ENCODE measurements at regions not wholly inside any gene's neighbourhood (a gene's known extent, or its start where the extent isn't known, plus 50 kb on each side); places are given as distances from the start of the nearest gene placed in this dataset.

DNA sequence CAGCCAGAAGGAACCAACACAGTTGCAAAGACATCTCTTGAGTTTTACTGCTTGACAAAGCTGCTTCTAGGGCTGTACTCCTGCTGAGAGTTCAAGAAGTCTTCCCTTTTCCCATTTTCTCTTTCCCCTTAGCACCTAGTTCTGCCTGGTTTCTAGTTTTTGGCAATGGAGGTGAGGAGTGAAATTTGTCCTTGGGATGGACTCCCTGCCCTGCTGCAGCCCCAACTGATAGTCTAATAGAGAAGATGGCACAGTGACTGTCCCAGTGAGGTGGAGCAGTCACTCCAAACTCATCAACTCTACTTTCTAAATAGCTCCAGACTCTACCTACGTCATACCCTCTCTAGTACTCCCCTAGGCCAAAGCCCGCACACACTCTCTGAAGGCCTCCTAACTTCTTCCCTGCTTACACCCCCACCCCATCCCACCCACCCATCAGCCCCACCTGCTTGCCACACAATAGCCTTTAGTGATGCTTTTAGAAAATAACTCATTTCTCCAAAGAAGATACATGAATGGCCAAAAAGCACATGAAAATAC lies 164.4 kb downstream of the DDX1 start:
- Histone ChIP-seq H3K4me3 (ENCODE audit: low read length) (no peak overlapping the region), H3K27me3 (ENCODE audit: control insufficient read depth in 1 of 2, insufficient read depth in 2 of 2, low read length in 2 of 2) (peaks cover 0 to 4% of the 10 kb centered on the region in 2 experiments), H3K36me3 (ENCODE audit: insufficient read depth, low read length) (no peaks in the 10 kb centered on the region), H3K9me3 (ENCODE audit: control insufficient read depth in 1 of 2, insufficient read depth in 1 of 2, low read length in 2 of 2) (peaks cover 0 to 13% of the 10 kb centered on the region in 2 experiments), H3K4me1 (ENCODE audit: insufficient read depth, low read length) (no peaks in the 10 kb centered on the region), H3K27ac (ENCODE audit: low read depth in 1 of 2, low read length in 2 of 2) (no peak overlapping the region)
- Mint-ChIP-seq H3K36me3 (ENCODE audit: low read depth) (no peaks in the 10 kb centered on the region), H3K27me3 (no peaks in the 10 kb centered on the region), H3K9me3 (no peaks in the 10 kb centered on the region), H3K4me3 (no peak overlapping the region), H3K27ac (no peak overlapping the region), H3K4me1 (ENCODE audit: low read depth) (no peaks in the 10 kb centered on the region)
- ChIA-PET CTCF (interaction anchor here (0.5 kb wide), 1 partner anchor 423 kb away, joined by 3 read pairs; no protein-coding TSS in a partner anchor), POLR2A (no interaction called here)
- DNase-seq (no peak), ATAC-seq (ENCODE audit: poor library complexity) (no peak)
- TF ChIP-seq, protein P1, sequence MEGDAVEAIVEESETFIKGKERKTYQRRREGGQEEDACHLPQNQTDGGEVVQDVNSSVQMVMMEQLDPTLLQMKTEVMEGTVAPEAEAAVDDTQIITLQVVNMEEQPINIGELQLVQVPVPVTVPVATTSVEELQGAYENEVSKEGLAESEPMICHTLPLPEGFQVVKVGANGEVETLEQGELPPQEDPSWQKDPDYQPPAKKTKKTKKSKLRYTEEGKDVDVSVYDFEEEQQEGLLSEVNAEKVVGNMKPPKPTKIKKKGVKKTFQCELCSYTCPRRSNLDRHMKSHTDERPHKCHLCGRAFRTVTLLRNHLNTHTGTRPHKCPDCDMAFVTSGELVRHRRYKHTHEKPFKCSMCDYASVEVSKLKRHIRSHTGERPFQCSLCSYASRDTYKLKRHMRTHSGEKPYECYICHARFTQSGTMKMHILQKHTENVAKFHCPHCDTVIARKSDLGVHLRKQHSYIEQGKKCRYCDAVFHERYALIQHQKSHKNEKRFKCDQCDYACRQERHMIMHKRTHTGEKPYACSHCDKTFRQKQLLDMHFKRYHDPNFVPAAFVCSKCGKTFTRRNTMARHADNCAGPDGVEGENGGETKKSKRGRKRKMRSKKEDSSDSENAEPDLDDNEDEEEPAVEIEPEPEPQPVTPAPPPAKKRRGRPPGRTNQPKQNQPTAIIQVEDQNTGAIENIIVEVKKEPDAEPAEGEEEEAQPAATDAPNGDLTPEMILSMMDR (IDR thresholded peaks at IDR 0.05), result no peak
- intact Hi-C loops (cut with DNase I, micrococcal nuclease), result no loop called here

DNA sequence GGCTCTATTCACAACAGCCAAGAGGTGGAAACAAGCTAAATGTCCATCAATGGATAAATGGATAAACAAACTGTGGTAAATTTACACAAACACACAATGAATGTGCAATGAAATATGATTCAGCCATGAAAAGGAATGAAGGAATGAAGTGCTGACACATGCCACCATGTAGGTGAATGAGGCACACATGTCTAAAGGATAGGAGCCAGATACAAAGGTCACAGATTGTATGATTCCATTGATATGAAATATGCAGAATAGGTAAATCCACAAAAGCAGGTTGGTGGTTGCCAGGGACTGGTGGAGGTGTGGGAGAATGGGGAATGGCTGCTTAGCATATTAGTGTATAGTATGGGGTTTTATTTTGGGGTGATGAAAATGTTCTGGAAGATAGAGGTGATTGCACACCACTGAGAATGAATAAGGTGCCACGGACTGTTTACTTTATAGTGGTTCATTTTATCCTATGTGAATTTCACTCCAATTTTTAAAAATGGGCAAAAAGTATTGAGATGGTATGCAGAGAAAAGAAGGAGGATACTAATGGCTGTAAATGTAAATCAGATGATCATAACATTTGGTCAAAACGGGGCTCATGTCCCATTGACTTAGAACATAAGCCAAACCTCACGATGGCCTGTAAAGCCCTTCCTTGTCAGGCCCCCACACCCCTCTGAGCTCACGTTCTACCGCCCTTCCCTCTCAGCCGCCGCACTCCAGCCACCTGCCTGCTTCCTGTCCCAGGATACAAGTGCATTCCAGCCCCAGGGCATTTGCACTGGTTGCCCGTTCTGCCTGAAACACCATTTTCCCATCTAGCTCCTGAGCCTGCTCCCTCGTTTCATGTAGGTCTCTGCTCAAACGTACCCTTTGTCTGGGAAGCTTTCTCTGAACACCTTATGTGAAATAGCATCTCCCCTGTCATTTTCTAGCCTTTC lies 165.5 kb downstream of the DDX1 start:
- no peaks in the 10 kb centered on the region for H3K4me1 Mint-ChIP-seq (ENCODE audit: low read depth)
- POLR2A ChIA-PET, result no interaction called here

DNA sequence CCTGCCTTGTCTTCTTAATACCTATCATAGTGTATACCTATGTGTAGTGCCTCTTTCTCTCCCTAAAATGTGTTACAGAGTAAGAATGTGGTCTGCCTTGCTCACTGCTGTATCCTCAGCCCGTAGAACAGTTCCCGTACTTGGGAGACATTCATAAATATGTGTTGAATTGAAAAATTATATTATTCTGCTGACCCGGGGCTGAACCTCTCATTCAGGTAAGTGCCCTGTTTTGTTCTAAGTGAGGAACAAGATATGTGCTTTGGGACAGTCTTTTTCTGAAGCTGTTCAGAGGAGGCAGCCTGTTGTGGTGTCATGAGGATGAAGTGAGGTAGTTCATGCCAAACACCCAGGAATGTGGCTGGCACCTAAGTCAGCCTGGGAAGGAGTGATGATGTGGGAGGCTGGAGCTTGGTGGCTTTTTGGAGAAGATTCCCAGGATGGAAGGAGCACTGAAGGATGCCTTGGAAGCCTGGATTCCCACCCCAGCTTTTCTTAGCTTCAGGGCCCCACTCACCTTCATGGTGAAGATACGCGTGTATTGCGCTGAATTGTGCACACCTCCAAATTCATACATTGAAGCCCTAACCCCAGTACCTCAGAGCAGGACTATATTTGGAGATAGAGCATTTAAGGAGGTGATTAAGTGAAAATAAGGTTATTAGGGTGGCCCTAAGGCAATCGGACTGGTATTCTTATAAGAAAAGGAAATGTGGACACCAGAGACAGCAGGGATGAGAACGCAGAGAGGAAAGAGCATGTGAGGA lies 166.3 kb downstream of the DDX1 start:
- no peaks in the 10 kb centered on the region for H3K36me3 Mint-ChIP-seq (ENCODE audit: low read depth)
- H3K27ac Mint-ChIP-seq, result no peak overlapping the region
- H3K9me3 Mint-ChIP-seq, result no peaks in the 10 kb centered on the region
- H3K4me1 Mint-ChIP-seq (ENCODE audit: low read depth), result no peaks in the 10 kb centered on the region
- ChIA-PET CTCF (no interaction called here), POLR2A (no interaction called here)
- H3K27me3 Mint-ChIP-seq, result no peaks in the 10 kb centered on the region
- Histone ChIP-seq H3K9me3 (ENCODE audit: control insufficient read depth in 1 of 2, insufficient read depth in 1 of 2, low read length in 2 of 2) (peaks cover 0 to 13% of the 10 kb centered on the region in 2 experiments), H3K4me3 (ENCODE audit: low read length) (no peak overlapping the region), H3K27me3 (ENCODE audit: control insufficient read depth in 1 of 2, insufficient read depth in 2 of 2, low read length in 2 of 2) (peaks cover 0 to 4% of the 10 kb centered on the region in 2 experiments), H3K36me3 (ENCODE audit: insufficient read depth, low read length) (no peaks in the 10 kb centered on the region), H3K4me1 (ENCODE audit: insufficient read depth, low read length) (no peaks in the 10 kb centered on the region), H3K27ac (ENCODE audit: low read depth in 1 of 2, low read length in 2 of 2) (no peak overlapping the region)
- intact Hi-C loops (cut with DNase I, micrococcal nuclease), result no loop called here
- H3K4me3 Mint-ChIP-seq, result no peak overlapping the region
- DNase-seq (no peak), ATAC-seq (ENCODE audit: poor library complexity) (no peak)
- TF ChIP-seq, protein P1 (IDR thresholded peaks at IDR 0.05), result no peak

More for the DNA sequence above, 165.5 kb downstream of the DDX1 start:
- no peaks in the 10 kb centered on the region for H3K36me3 ChIP-seq (ENCODE audit: insufficient read depth, low read length)
- Mint-ChIP-seq H3K27me3 (no peaks in the 10 kb centered on the region), H3K4me3 (no peak overlapping the region), H3K36me3 (ENCODE audit: low read depth) (no peaks in the 10 kb centered on the region), H3K27ac (no peak overlapping the region), H3K9me3 (no peaks in the 10 kb centered on the region)
- ATAC-seq (ENCODE audit: poor library complexity) (no peak), DNase-seq (no peak)
- TF ChIP-seq, protein P1 (IDR thresholded peaks at IDR 0.05), result no peak
- H3K4me1 ChIP-seq (ENCODE audit: insufficient read depth, low read length), result no peaks in the 10 kb centered on the region
- H3K27me3 ChIP-seq (ENCODE audit: control insufficient read depth in 1 of 2, insufficient read depth in 2 of 2, low read length in 2 of 2), result peaks cover 0 to 4% of the 10 kb centered on the region in 2 experiments
- H3K4me3 ChIP-seq (ENCODE audit: low read length), result no peak overlapping the region
- H3K27ac ChIP-seq (ENCODE audit: low read depth in 1 of 2, low read length in 2 of 2), result no peak overlapping the region
- intact Hi-C loops (cut with DNase I, micrococcal nuclease), result no loop called here
- peaks cover 0 to 13% of the 10 kb centered on the region in 2 experiments for H3K9me3 ChIP-seq (ENCODE audit: control insufficient read depth in 1 of 2, insufficient read depth in 1 of 2, low read length in 2 of 2)
- CTCF ChIA-PET, result no interaction called here
